ENCODE measurements at regions not wholly inside any gene's neighbourhood (a gene's known extent, or its start where the extent isn't known, plus 50 kb on each side); places are given as distances from the start of the nearest gene placed in this dataset.

DNA sequence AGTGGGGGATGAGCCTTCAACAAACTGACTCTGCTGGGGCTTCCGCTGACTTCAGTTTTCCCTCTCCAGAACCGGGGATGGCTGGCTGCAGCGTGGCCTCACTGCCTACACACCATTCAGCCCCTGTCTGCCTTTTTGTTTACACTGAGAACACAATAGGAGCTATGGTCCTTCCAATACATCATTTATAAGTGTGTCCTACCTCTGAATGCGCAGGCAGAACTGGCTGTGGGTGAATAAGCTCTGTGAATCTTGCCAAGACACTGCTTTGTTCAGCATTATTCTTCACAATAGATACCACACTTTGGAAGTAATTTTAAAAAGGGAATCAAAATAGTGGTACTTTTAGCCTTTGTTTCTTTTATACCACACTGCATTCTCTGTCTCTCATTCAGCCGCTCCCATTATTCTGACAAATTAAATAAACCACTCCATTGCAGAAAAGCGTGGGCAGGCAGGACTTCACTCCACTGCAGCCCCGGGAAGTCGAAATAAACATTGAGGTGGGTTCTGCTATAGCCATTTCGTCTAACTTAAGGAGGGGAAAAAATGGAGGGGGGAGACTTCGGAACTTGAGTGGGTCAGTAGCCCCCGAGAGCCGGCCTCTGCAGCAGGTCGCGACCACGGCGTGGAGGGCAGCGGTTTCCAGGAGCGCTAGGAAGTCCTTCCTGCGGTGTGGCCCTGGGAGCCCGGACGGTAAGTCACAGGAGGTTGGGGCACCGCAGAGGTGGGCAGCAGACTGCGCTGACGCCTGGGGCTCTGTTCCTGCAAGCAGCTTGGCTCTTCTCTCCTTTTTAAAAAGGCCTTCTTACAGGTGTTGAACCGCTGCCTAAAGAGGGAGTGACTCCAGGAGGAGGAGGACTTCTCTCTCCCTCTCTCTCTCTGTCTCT lies 94.8 kb upstream of the SOX1 start:
- no peak overlapping the region for H3K9ac ChIP-seq (ENCODE audit: low read depth in 1 of 3, low read length in 3 of 3)

DNA sequence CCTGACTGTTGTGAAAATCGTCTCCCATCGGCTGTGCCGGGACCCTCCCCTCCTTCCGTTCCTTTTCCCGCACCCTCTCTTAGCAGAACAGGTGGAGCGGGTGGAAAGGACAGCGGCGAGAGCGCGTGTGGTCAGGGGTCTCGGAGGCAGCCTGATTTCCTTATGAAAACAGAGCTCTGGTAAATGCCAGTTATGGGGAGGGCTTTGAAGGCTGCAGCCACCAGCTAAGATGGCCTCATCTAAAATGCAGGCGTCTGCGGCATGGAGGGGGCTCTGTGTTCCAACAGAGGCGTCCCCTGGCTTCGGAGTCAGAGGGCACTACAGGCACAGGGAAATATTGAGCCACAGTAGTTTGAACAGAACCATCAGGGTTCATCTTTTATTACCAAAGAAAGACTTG lies 93.8 kb upstream of the SOX1 start:
- Histone ChIP-seq H3K9me3 (ENCODE audit: control insufficient read depth in 3 of 3, low read length in 3 of 3) (peaks cover 0 to 6% (median 0%) of the 10 kb centered on the region in 3 donors), H3K36me3 (ENCODE audit: control insufficient read depth in 3 of 3, insufficient read depth in 3 of 3, low read length in 3 of 3) (no peaks in the 10 kb centered on the region), H3K4me3 (ENCODE audit: low read length in 3 of 3) (no peak overlapping the region), H3K27ac (ENCODE audit: low read depth, low read length) (no peak overlapping the region), H3K4me1 (ENCODE audit: control insufficient read depth in 3 of 3, insufficient read depth in 3 of 3, low read length in 3 of 3) (peaks cover 0 to 5% (median 0%) of the 10 kb centered on the region in 3 donors), H3K9ac (ENCODE audit: low read depth in 1 of 3, low read length in 3 of 3) (no peak overlapping the region), H3K27me3 (ENCODE audit: control insufficient read depth in 3 of 3, insufficient read depth in 3 of 3, low read length in 3 of 3) (peaks cover 33 to 40% (median 35%) of the 10 kb centered on the region in 3 donors)

More for the DNA sequence above, 94.8 kb upstream of the SOX1 start:
- H3K36me3 ChIP-seq (ENCODE audit: control insufficient read depth in 3 of 3, insufficient read depth in 3 of 3, low read length in 3 of 3), result no peaks in the 10 kb centered on the region
- no peak overlapping the region for H3K4me3 ChIP-seq (ENCODE audit: low read length in 3 of 3)
- H3K27ac ChIP-seq (ENCODE audit: low read depth, low read length), result no peak overlapping the region
- H3K9me3 ChIP-seq (ENCODE audit: control insufficient read depth in 3 of 3, low read length in 3 of 3), result peaks cover 0 to 6% (median 0%) of the 10 kb centered on the region in 3 donors
- H3K27me3 ChIP-seq (ENCODE audit: control insufficient read depth in 3 of 3, insufficient read depth in 3 of 3, low read length in 3 of 3), result peaks cover 32 to 40% (median 36%) of the 10 kb centered on the region in 3 donors
- peaks cover 0 to 5% (median 0%) of the 10 kb centered on the region in 3 donors for H3K4me1 ChIP-seq (ENCODE audit: control insufficient read depth in 3 of 3, insufficient read depth in 3 of 3, low read length in 3 of 3)

- H3K36me3 ChIP-seq (ENCODE audit: control insufficient read depth in 3 of 3, insufficient read depth in 3 of 3, low read length in 3 of 3), result no peaks in the 10 kb centered on the region
- H3K9me3 ChIP-seq (ENCODE audit: control insufficient read depth in 3 of 3, low read length in 3 of 3), result peaks cover 0 to 6% (median 0%) of the 10 kb centered on the region in 3 donors
- no peak overlapping the region for H3K27ac ChIP-seq (ENCODE audit: low read depth, low read length)
- peaks cover 0 to 5% (median 0%) of the 10 kb centered on the region in 3 donors for H3K4me1 ChIP-seq (ENCODE audit: control insufficient read depth in 3 of 3, insufficient read depth in 3 of 3, low read length in 3 of 3)
- peaks cover 35 to 40% (median 38%) of the 10 kb centered on the region in 3 donors for H3K27me3 ChIP-seq (ENCODE audit: control insufficient read depth in 3 of 3, insufficient read depth in 3 of 3, low read length in 3 of 3)
- H3K4me3 ChIP-seq (ENCODE audit: low read length in 3 of 3), result no peak overlapping the region
- H3K9ac ChIP-seq (ENCODE audit: low read depth in 1 of 3, low read length in 3 of 3), result no peak overlapping the region
Measured at GRCh38 chr13:111973605-111974340, 93.2 kb upstream of the SOX1 start.

DNA sequence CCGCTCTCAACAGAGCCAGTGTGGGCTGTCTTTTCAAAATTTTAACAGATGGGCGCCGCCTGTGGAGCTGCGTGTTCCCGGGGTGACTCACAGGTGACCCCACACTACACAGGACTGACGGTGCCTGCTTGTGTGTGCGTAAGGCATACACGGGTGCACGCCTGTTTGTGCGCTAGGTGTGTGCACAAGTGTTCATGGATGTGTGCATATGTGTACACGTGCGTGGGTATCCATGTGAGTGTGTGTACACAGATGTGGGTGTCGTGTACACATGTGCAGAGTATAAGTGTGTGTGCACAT lies 92.7 kb upstream of the SOX1 start:
- Histone ChIP-seq H3K9me3 (ENCODE audit: control insufficient read depth in 3 of 3, low read length in 3 of 3) (peaks cover 0 to 6% (median 0%) of the 10 kb centered on the region in 3 donors), H3K4me1 (ENCODE audit: control insufficient read depth in 3 of 3, insufficient read depth in 3 of 3, low read length in 3 of 3) (peaks cover 0 to 5% (median 0%) of the 10 kb centered on the region in 3 donors), H3K4me3 (ENCODE audit: low read length in 3 of 3) (no peak overlapping the region), H3K27ac (ENCODE audit: low read depth, low read length) (no peak overlapping the region), H3K9ac (ENCODE audit: low read depth in 1 of 3, low read length in 3 of 3) (no peak overlapping the region), H3K27me3 (ENCODE audit: control insufficient read depth in 3 of 3, insufficient read depth in 3 of 3, low read length in 3 of 3) (peaks cover 35 to 40% (median 38%) of the 10 kb centered on the region in 3 donors), H3K36me3 (ENCODE audit: control insufficient read depth in 3 of 3, insufficient read depth in 3 of 3, low read length in 3 of 3) (no peaks in the 10 kb centered on the region)

DNA sequence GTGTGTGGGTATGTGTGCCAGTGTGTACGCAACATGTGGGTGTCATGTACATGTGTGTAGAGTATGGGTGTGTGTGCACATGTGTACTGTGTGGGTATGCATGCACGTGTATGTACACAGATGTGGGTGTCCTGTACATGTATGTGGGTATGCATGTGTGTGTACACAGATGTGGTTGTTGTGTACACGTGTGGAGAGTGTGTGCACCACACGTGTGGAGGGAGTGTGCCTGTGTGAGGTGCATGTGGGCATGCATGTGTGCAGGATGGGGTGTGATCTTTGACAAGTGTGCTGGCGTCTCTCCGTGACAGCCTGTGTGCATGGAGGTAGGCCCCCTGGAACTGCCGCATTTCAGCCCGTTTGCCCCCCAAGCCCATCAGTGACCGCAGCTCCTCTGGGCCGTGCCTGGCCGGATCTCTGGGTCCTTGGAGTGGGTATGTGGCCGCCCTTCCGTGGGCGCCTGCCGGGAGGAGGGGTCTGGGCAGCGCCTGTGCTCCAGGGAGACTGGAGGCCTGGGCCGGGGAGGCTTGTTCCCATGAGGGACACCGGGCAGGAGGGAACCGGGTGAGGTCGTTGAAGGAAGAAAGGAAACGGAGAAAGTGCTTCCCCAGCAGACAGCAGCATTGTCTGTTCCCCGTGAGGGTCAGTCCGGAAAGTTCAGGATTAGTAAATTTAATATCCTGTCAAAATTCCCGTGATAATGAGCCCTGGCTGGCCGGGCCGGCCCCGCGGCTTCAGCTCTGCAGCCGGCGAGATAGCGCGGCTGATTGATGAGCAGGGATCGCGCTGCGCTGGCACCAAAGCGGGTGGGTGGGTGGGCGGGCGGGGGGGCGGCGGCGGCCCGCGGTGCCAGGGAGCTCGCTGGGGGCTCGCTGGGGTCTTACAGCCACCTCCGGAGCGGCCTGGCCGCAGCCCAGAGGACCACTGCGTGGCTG lies 91.1 kb upstream of the SOX1 start:
- peaks cover 0 to 5% (median 0%) of the 10 kb centered on the region in 3 donors for H3K4me1 ChIP-seq (ENCODE audit: control insufficient read depth in 3 of 3, insufficient read depth in 3 of 3, low read length in 3 of 3)

GRCh38 chr13:111976474-111977178 lies 90.3 kb upstream of the SOX1 start:
- Histone ChIP-seq H3K4me1 (ENCODE audit: control insufficient read depth in 3 of 3, insufficient read depth in 3 of 3, low read length in 3 of 3) (peaks cover 0 to 5% (median 0%) of the 10 kb centered on the region in 3 donors), H3K9ac (ENCODE audit: low read depth in 1 of 3, low read length in 3 of 3) (no peak overlapping the region), H3K4me3 (ENCODE audit: low read length in 3 of 3) (no peak overlapping the region), H3K27ac (ENCODE audit: low read depth, low read length) (no peak overlapping the region), H3K9me3 (ENCODE audit: control insufficient read depth in 3 of 3, low read length in 3 of 3) (peaks cover 0 to 6% (median 0%) of the 10 kb centered on the region in 3 donors), H3K36me3 (ENCODE audit: control insufficient read depth in 3 of 3, insufficient read depth in 3 of 3, low read length in 3 of 3) (no peaks in the 10 kb centered on the region), H3K27me3 (ENCODE audit: control insufficient read depth in 3 of 3, insufficient read depth in 3 of 3, low read length in 3 of 3) (peaks cover 23 to 40% (median 27%) of the 10 kb centered on the region in 3 donors)

More for the DNA sequence above, 91.1 kb upstream of the SOX1 start:
- Histone ChIP-seq H3K4me3 (ENCODE audit: low read length in 3 of 3) (no peak overlapping the region), H3K36me3 (ENCODE audit: control insufficient read depth in 3 of 3, insufficient read depth in 3 of 3, low read length in 3 of 3) (no peaks in the 10 kb centered on the region), H3K9ac (ENCODE audit: low read depth in 1 of 3, low read length in 3 of 3) (no peak overlapping the region), H3K27me3 (ENCODE audit: control insufficient read depth in 3 of 3, insufficient read depth in 3 of 3, low read length in 3 of 3) (peaks cover 28 to 43% (median 33%) of the 10 kb centered on the region in 3 donors), H3K27ac (ENCODE audit: low read depth, low read length) (no peak overlapping the region), H3K9me3 (ENCODE audit: control insufficient read depth in 3 of 3, low read length in 3 of 3) (peaks cover 0 to 6% (median 0%) of the 10 kb centered on the region in 3 donors)

DNA sequence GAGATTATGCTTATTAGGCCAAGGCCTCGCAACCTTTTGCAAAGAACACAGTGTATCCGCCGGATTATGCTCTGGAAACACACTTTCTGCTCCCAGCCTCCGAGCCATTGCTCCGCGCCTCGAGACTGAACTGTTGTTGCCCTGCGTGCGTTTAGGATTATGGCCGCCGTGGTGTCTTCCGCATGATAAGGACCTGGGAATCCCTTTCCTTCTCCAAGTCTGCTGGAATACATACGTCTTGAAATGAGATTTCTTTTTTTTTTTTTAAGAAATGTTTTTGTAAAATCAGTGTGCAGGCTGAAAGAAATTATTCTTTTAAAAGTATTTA lies 89.8 kb upstream of the SOX1 start:
- Histone ChIP-seq H3K36me3 (ENCODE audit: control insufficient read depth in 3 of 3, insufficient read depth in 3 of 3, low read length in 3 of 3) (no peaks in the 10 kb centered on the region), H3K9me3 (ENCODE audit: control insufficient read depth in 3 of 3, low read length in 3 of 3) (peaks cover 0 to 6% (median 0%) of the 10 kb centered on the region in 3 donors), H3K27ac (ENCODE audit: low read depth, low read length) (no peak overlapping the region), H3K4me3 (ENCODE audit: low read length in 3 of 3) (no peak overlapping the region), H3K27me3 (ENCODE audit: control insufficient read depth in 3 of 3, insufficient read depth in 3 of 3, low read length in 3 of 3) (peaks cover 20 to 38% (median 23%) of the 10 kb centered on the region in 3 donors), H3K4me1 (ENCODE audit: control insufficient read depth in 3 of 3, insufficient read depth in 3 of 3, low read length in 3 of 3) (peaks cover 0 to 5% (median 0%) of the 10 kb centered on the region in 3 donors), H3K9ac (ENCODE audit: low read depth in 1 of 3, low read length in 3 of 3) (no peak overlapping the region)

GRCh38 chr13:111978546-111978945 lies 88.4 kb upstream of the SOX1 start:
- no peaks in the 10 kb centered on the region for H3K36me3 ChIP-seq (ENCODE audit: control insufficient read depth in 3 of 3, insufficient read depth in 3 of 3, low read length in 3 of 3)
- peaks cover 11 to 26% (median 17%) of the 10 kb centered on the region in 3 donors for H3K27me3 ChIP-seq (ENCODE audit: control insufficient read depth in 3 of 3, insufficient read depth in 3 of 3, low read length in 3 of 3)
- no peak overlapping the region for H3K4me3 ChIP-seq (ENCODE audit: low read length in 3 of 3)
- H3K9me3 ChIP-seq (ENCODE audit: control insufficient read depth in 3 of 3, low read length in 3 of 3), result peaks cover 0 to 6% (median 0%) of the 10 kb centered on the region in 3 donors
- H3K4me1 ChIP-seq (ENCODE audit: control insufficient read depth in 3 of 3, insufficient read depth in 3 of 3, low read length in 3 of 3), result peaks cover 0 to 5% (median 0%) of the 10 kb centered on the region in 3 donors
- H3K27ac ChIP-seq (ENCODE audit: low read depth, low read length), result no peak overlapping the region
- no peak overlapping the region for H3K9ac ChIP-seq (ENCODE audit: low read depth in 1 of 3, low read length in 3 of 3)

Measured in skeletal muscle tissue (tissue), 3 donors.